ENCODE measurements at regions not wholly inside any gene's neighbourhood (a gene's known extent, or its start where the extent isn't known, plus 50 kb on each side); places are given as distances from the start of the nearest gene placed in this dataset.

GRCh38 chr15:45763170-45763869 lies 128.5 kb downstream of the SQOR start:
- TF ChIP-seq CTCF (IDR thresholded peaks at IDR 0.05; ENCODE audit: low read depth, low read length, missing input control) (no peak), REST (IDR thresholded peaks at IDR 0.05) (no peak), TAF1 (conservative IDR thresholded peaks at IDR 0.05) (no peak), YY1 (IDR thresholded peaks at IDR 0.05) (no peak), MAX (IDR thresholded peaks at IDR 0.05) (no peak)
